Activated CD4-positive, alpha-beta memory T cell treated with anti-CD3 and anti-CD28 coated beads for 36 hours (primary cell): ENCODE measurements at regions not wholly inside any gene's neighbourhood (a gene's known extent, or its start where the extent isn't known, plus 50 kb on each side); places are given as distances from the start of the nearest gene placed in this dataset.
A peak's percentile ranks its signal among the peaks of the same experiment; 100 is the strongest.

Experiments used
- CTCF ChIA-PET: fragments of 350-600 bp; sonication (Branson Sonifier 250); formaldehyde crosslinking; loops from one replicate; lab custom pipeline; 2021; ENCODE audit warnings: antibody characterized with exemption, inconsistent platforms; lab: Charles Lee
- POLR2A ChIA-PET: fragments of 350-600 bp; sonication (Branson Sonifier 250); formaldehyde crosslinking; loops from one replicate; lab custom pipeline; 2021; ENCODE audit warnings: antibody characterized with exemption; lab: Charles Lee
- DNase-seq: peaks from one replicate; pipeline ENCODE4 v3.0.0-alpha.2; 2020
- H3K27ac Mint-ChIP-seq: one replicate; pipeline ENCODE4 v1.8.0; 2021; ENCODE audit warnings: mixed read lengths
- H3K27me3 Mint-ChIP-seq: one replicate; pipeline ENCODE4 v1.8.0; 2021; ENCODE audit warnings: mixed read lengths
- H3K36me3 Mint-ChIP-seq: one replicate; pipeline ENCODE4 v1.8.0; 2021; ENCODE audit warnings: mixed read lengths
- H3K4me1 Mint-ChIP-seq: one replicate; pipeline ENCODE4 v1.8.0; 2021; ENCODE audit warnings: low read depth, mixed read lengths
- H3K4me3 Mint-ChIP-seq: one replicate; pipeline ENCODE4 v1.8.0; 2021; ENCODE audit warnings: mild to moderate bottlenecking, mixed read lengths
- H3K9me3 Mint-ChIP-seq: one replicate; pipeline ENCODE4 v1.8.0; 2021; ENCODE audit warnings: mixed read lengths
- intact Hi-C: fragments of 100-400 bp; cut with micrococcal nuclease; formaldehyde crosslinking; loops from one replicate; pipeline ENCODE4 v1.15.1; 2023

- peaks cover 5% of the 10 kb centered on the region for H3K36me3 Mint-ChIP-seq
- H3K9me3 Mint-ChIP-seq, result peaks cover 19% of the 10 kb centered on the region
- no peak for DNase-seq
- H3K4me3 Mint-ChIP-seq, result no peak overlapping the region
- POLR2A ChIA-PET, result no interaction called here
- intact Hi-C loops, result no loop called here
- peaks cover 37% of the 10 kb centered on the region for H3K27me3 Mint-ChIP-seq
- no peaks in the 10 kb centered on the region for H3K4me1 Mint-ChIP-seq
- CTCF ChIA-PET, result no interaction called here
- no peak overlapping the region for H3K27ac Mint-ChIP-seq
These were observed 146.8 kb downstream of the PTPRU start for GRCh38 chr1:29382851-29383745.

GRCh38 chr1:29381426-29381825, 145.1 kb downstream of the PTPRU start:
- H3K4me1 Mint-ChIP-seq, result no peaks in the 10 kb centered on the region
- no peak for DNase-seq
- no peak overlapping the region for H3K4me3 Mint-ChIP-seq
- CTCF ChIA-PET, result interaction anchor here (1.0 kb wide), 1 partner anchor 487 kb away, joined by 3 read pairs; no protein-coding TSS in a partner anchor
- peaks cover 21% of the 10 kb centered on the region for H3K9me3 Mint-ChIP-seq
- POLR2A ChIA-PET, result no interaction called here
- peaks cover 5% of the 10 kb centered on the region for H3K36me3 Mint-ChIP-seq
- intact Hi-C loops, result no loop called here
- H3K27me3 Mint-ChIP-seq, result peaks cover 34% of the 10 kb centered on the region
- no peak overlapping the region for H3K27ac Mint-ChIP-seq

GRCh38 chr1:29380532-29380931, 144.2 kb downstream of the PTPRU start:
- intact Hi-C loops, result no loop called here
- no peaks in the 10 kb centered on the region for H3K4me1 Mint-ChIP-seq
- no peak overlapping the region for H3K27ac Mint-ChIP-seq
- H3K36me3 Mint-ChIP-seq, result peaks cover 5% of the 10 kb centered on the region
- ChIA-PET CTCF (interaction anchor here (0.7 kb wide), 1 partner anchor 12 kb away, joined by 4 read pairs; no protein-coding TSS in a partner anchor), POLR2A (interaction anchor here (0.5 kb wide), 1 partner anchor 76 kb away, joined by 3 read pairs; no protein-coding TSS in a partner anchor)
- peaks cover 22% of the 10 kb centered on the region for H3K9me3 Mint-ChIP-seq
- H3K4me3 Mint-ChIP-seq, result no peak overlapping the region
- H3K27me3 Mint-ChIP-seq, result peaks cover 33% of the 10 kb centered on the region
- no peak for DNase-seq

- DNase-seq, result peak; percentile 13
- ChIA-PET CTCF (no interaction called here), POLR2A (no interaction called here)
- intact Hi-C loops, result no loop called here
- Mint-ChIP-seq H3K4me3 (no peak overlapping the region), H3K27ac (no peak overlapping the region), H3K36me3 (peaks cover 5% of the 10 kb centered on the region), H3K4me1 (no peaks in the 10 kb centered on the region), H3K9me3 (peaks cover 25% of the 10 kb centered on the region), H3K27me3 (peaks cover 36% of the 10 kb centered on the region)
These were observed 143.2 kb downstream of the PTPRU start for GRCh38 chr1:29379443-29380073.
